GM12891 (cell line): ENCODE measurements at regions not wholly inside any gene's neighbourhood (a gene's known extent, or its start where the extent isn't known, plus 50 kb on each side); places are given as distances from the start of the nearest gene placed in this dataset.

Experiments
- DNase-seq: peaks from one replicate; pipeline ENCODE4 v3.0.0; 2011; ENCODE audit warnings: low spot score; ENCODE audit not compliant: insufficient read length
- FAIRE-seq: peaks from 2 replicates; lab custom pipeline; 2011; peaks lifted over from hg19 to GRCh38; lab: Jason Lieb, UNC
- PAX5 ChIP-seq: IDR thresholded peaks from 2 replicates; pipeline ENCODE4 v1.6.1; 2011; ENCODE audit warnings: low read length, moderate library complexity, mild to moderate bottlenecking; ENCODE audit not compliant: insufficient read depth, severe bottlenecking
- POLR2A ChIP-seq: IDR thresholded peaks from 2 replicates; pipeline ENCODE4 v1.6.1; 2011; ENCODE audit warnings: low read depth, low read length, control low read depth
- POLR2AphosphoS5 ChIP-seq: IDR thresholded peaks from 2 replicates; pipeline ENCODE4 v1.6.1; 2011; ENCODE audit warnings: low read depth, low read length, control low read depth
- POU2F2 ChIP-seq: IDR thresholded peaks from 2 replicates; pipeline ENCODE4 v1.6.1; 2011; ENCODE audit warnings: low read depth, mild to moderate bottlenecking, control low read depth, low read length, moderate library complexity
- SPI1 ChIP-seq: IDR thresholded peaks from 2 replicates; pipeline ENCODE4 v1.6.1; 2011; ENCODE audit warnings: low read depth, low read length, control low read depth
- TAF1 ChIP-seq: IDR thresholded peaks from 2 replicates; pipeline ENCODE4 v1.6.1; 2011; ENCODE audit warnings: low read depth, low read length, control low read depth

DNA sequence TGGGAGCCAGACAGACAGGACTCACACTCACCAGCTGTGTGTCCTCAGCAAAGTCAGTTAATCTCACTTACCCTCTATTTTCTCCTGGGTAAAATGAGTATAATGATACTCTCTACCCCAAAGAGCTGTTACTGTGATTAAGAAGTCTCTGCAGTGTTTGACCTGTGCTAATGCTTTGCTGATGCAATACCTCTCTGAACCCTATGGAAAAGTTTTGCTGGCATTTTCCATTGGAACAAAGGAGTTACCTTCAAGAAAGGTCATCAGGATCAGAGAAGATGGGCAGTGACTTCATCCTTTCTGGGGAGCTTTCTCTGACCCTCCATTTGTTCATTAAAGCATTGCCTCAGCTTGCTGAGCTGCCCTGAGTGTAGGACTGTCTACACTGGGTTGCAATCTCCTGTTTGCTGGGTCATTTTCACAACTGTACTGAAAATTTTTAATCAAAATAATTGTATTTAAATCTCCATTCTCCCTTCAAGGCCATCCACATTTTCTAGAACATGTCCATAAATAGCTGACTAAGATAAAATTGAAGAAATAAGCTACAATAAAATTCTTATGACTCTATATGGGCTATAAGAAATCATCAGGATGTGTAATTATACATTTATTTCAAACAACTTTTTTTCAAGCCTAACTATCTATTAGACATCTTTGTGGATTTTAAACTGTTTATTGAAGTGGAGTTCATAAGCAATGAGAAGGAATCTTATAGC is 272.8 kb upstream of the CPEB2 start:
- DNase-seq: no peak
- no peak for FAIRE-seq
- TF ChIP-seq SPI1 (no peak), POU2F2 (no peak)

DNA sequence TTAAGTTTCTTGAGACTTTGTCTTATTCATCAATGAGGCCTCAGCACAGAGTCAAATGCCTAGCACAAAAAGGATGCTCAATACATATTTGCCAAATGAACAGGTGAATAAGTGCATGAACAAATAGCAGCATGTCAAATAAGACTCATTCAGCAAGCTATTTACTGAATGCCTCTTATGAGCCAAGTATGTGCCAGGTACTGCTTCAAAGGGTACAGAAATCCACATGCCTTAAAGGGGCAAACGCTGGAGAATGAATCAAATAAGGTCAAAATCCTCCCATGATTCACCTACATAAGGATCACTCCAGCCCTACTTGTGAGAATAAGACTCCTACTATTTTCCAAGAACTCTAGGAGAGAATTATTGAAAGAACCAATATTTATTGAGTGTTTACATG is 260.2 kb upstream of the CPEB2 start:
- FAIRE-seq: no peak
- no peak for DNase-seq
- TF ChIP-seq POLR2AphosphoS5 (no peak), PAX5 (no peak), POLR2A (no peak), POU2F2 (no peak), TAF1 (no peak), SPI1 (no peak)

DNA sequence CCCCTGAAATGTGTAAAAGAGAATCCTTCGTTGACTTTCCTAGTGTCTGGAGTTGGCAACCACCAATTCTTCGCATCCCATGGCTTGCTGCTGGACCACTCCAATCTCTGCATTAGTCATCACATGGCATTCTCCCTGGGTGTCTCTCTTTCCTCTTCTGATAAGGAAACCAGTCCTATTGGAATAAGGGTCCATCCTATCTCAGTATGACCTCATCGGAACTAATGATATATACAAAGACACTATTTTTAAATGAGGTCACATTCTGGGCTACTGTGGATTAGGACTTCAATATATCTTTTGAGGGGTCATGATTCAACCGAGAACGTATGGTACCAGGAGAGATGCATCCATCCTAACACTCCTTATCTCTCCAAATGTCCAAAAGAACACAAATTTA is 259.1 kb upstream of the CPEB2 start:
- TF ChIP-seq POLR2A (no peak), POLR2AphosphoS5 (no peak), TAF1 (no peak), POU2F2 (no peak), SPI1 (no peak), PAX5 (no peak)
- FAIRE-seq (no peak), DNase-seq (no peak)

DNA sequence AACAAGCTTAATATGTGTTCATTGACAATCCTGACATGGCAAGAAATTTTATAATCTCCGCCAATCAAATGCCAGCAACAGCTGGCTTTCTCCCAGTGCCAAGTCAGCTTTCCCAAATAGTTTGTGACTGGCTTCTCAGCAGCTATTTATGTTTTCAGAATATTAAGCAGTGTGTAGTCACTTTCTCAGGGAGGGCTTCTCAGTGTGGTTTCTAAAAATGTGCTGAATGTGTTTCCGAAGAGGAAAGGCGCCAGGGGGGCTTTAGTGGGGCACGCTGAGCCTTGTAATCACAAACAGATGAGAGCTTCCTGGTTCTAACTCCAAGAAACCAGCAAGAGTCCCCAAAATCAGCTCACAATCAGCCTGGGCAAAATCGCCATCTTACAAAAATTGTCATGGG is 258.7 kb upstream of the CPEB2 start:
- DNase-seq (no peak), FAIRE-seq (no peak)

DNA sequence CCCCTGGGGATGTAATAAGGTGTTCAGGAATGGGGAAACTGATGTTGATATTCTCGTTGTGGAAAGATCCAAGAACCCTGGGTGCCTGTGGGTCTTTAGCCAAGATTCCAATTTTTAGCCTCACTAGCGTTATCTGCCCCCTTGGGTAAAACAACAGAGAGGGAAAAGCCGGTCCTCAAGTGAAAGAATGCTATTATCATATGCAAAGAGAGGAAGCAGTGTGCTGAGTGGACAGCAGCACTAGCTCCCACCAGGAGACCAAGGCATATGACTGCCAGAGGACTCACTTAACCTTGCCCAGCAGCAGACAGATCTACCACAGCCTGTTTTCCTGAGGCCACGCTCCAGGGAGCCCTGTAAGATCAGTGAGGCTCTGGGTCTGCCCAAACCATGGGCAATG is 257.9 kb upstream of the CPEB2 start:
- FAIRE-seq: no peak
- no peak for TF ChIP-seq TAF1
- no peak for TF ChIP-seq SPI1
- no peak for TF ChIP-seq PAX5
- no peak for TF ChIP-seq POLR2AphosphoS5
- TF ChIP-seq POLR2A: no peak
- no peak for TF ChIP-seq POU2F2
- no peak for DNase-seq

More for the DNA sequence above, 258.7 kb upstream of the CPEB2 start:
- no peak for TF ChIP-seq SPI1

DNA sequence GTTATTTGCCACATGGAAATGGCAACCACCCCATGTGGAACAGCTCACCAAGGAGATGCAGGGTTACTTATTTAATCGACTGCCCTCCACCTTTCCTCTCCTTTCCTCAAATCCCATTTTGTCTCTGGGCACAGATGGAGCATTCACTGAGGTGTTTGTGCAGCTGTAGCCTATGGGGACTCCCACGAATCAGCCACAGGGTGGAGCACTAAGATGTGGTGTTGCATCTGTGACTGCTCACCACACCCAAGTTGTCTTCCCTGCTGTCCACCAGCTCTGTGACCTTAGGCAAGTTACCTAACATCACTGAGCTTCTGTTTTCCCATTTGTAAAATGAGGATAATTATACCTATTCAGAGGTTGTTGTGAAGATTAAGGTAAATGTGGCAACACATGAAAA is 252.4 kb upstream of the CPEB2 start:
- DNase-seq (no peak), FAIRE-seq (no peak)
- TF ChIP-seq PAX5 (no peak), POLR2AphosphoS5 (no peak), POU2F2 (no peak), POLR2A (no peak), SPI1 (no peak), TAF1 (no peak)

DNA sequence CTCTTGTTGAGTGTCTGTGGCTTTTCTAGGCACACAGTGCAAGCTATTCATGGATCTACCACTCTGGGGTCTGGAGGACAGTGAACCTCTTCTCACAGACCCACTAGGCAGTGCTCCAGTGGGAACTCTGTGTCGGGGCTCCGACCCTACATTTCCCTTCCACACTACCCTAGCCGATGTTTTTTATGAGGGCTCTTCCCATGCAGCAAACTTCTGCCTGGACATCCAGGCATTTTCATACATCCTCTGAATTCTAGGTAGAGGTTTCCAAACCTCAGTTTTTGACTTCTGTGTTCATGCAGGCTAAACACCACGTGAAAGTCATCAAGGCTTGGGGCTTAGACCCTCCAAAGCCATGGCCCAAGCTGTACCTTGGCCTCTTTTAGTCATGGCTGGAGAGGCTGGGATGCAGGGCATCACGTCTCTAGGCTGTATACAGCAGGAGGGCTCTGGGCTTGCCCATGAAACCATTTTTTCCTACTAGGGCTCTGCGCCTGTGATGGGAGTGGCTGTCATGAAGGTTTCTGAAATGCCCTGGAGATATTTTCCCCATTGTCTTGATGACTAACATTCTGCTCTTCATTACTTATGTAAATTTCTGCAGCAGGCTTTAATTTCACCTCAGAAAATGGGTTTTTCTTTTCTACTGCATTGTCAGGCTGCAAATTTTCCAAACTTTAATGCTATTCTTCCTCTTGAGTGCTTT is 249.8 kb upstream of the CPEB2 start:
- DNase-seq (no peak), FAIRE-seq (no peak)
- TF ChIP-seq TAF1: no peak
- TF ChIP-seq POLR2AphosphoS5: no peak
- TF ChIP-seq PAX5: no peak
- TF ChIP-seq POU2F2: no peak
- TF ChIP-seq SPI1: no peak

DNA sequence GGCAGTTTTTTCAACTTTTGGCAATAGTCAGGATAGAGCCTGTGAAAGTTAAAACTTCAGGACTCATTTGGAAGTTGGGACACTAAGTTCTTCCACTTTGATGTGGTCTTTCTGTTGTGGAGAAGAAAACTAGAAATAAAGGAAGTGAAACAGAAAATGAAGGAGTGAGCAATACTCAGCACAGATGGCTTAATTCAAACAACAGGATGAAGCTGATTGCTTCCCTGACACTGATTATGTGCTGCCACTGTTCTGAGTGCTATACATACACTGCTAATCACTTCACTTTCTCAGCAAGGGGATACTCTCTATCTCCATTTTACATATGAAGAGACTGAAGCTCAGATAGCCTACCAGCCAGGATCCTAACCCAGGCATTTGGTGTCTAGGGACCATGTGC is 235.1 kb upstream of the CPEB2 start:
- DNase-seq: no peak
- TF ChIP-seq SPI1 (peak; percentile 96), TAF1 (no peak)
- no peak for FAIRE-seq

DNA sequence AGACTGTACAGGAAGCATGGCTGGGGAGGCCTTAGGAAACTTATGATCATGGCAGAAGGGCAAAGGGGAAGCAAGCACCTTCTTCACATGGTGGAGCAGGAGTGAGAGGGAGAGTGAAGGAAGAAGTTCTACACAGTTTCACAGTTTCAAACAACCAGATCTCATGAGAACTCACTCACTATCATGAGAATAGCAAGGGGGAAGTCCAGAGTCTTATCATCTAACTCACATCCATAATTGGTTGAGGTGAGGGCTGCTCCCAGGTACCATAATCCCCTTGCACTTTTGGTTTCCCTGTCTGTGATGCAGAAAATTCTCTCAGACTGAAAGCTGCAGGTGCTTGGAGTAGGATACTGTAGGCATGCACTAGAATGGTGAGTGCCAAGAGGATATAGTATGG is 233.8 kb upstream of the CPEB2 start:
- FAIRE-seq (no peak), DNase-seq (no peak)
- TF ChIP-seq POU2F2 (no peak), SPI1 (no peak), POLR2A (no peak), PAX5 (no peak), POLR2AphosphoS5 (no peak), TAF1 (no peak)

DNA sequence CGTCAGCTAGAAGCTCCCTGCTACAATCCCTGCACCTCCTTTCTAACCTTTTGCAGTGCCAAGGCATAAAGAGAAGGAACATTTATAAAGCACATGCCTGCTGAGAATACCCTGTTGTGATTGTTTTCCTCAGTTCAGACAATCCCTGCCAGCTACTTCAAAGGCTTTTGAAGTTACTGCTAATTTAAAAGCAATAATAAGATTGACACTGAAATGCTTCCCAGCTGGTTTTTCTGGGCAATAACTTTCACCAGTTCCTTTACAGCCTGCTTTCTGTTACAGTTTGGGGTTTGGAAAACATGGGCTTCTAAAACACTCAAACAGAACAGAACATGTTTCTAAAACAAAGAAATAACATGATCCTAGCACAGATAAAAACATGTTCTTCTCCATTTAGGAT is 232.3 kb upstream of the CPEB2 start:
- FAIRE-seq (no peak), DNase-seq (no peak)
- TF ChIP-seq PAX5 (no peak), POLR2A (no peak), SPI1 (no peak), POLR2AphosphoS5 (no peak), TAF1 (no peak)

DNA sequence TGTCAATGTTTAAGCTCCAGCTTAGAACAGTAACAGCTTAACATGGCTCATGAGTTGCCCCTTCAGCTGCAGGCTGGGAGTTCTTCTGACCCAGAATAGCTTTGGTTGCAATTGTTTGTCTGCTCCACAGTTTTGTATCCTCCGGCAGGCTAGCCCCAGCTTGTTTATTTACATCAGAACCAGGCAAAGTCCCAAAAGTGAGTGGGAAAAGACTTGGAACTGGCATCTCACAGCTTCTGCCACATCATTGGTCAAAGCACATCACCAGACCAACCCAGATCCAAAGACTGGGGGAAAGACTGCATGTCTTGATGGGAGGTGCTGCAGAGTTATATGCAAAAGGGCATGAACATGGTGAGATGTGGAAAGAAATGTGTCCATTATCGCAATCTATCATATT is 231.2 kb upstream of the CPEB2 start:
- FAIRE-seq (no peak), DNase-seq (no peak)
- TF ChIP-seq POU2F2 (no peak), SPI1 (no peak), POLR2A (no peak), POLR2AphosphoS5 (no peak), PAX5 (no peak), TAF1 (no peak)
